GM21825 (cell line): ENCODE measurements at regions not wholly inside any gene's neighbourhood (a gene's known extent, or its start where the extent isn't known, plus 50 kb on each side); places are given as distances from the start of the nearest gene placed in this dataset.
"Not testable (repeated sequence)": the region's sequence is repeated elsewhere in the genome, so short reads cannot be mapped to it uniquely, and the experiment has no call there.

Experiments
- ATAC-seq: cut with Tn5 transposase; IDR thresholded peaks from one replicate; pipeline ENCODE4 v1.9.1; 2021; ENCODE audit warnings: mild to moderate bottlenecking, moderate library complexity; ENCODE audit not compliant: unreplicated experiment

DNA sequence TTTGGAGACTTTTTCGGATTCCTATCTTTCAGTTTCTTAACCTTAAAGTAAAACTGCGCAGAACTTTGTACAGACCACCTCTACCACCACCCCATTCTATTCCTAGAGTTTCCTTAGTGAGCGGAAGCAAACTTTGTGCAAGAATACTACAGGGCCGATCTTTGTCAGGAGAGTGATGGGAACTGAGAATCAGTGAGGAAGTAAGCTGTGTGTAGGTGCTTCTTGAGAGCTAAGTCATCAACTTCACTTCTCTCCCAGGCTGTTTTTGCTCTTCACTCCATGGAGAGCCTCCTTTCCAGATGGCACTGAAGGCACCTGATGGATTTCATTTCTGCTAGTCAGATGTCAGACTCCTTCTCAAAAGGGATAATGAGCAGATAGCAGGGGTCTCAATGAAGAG lies 127.3 kb downstream of the SPATA31D1 start:
- ATAC-seq: no peak

DNA sequence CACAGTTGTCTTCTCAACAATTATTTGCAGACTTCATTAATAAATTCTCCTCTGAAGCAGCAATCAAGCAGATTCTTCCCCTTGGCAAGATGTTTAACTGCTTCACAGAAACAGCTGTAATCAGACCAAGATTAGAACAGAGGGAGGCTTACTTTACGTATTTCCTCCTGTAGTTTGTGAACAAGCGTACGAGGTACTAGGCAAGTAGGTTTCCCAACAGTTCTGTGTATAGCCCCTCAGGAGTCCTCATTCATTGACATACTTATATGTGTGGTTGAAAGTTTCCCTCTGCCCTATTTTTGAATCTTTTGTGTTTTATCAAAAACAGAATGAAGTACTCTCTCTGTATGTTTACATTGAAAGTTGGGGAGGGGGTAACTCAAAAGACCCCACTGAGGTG lies 128.0 kb downstream of the SPATA31D1 start:
- ATAC-seq: no peak

DNA sequence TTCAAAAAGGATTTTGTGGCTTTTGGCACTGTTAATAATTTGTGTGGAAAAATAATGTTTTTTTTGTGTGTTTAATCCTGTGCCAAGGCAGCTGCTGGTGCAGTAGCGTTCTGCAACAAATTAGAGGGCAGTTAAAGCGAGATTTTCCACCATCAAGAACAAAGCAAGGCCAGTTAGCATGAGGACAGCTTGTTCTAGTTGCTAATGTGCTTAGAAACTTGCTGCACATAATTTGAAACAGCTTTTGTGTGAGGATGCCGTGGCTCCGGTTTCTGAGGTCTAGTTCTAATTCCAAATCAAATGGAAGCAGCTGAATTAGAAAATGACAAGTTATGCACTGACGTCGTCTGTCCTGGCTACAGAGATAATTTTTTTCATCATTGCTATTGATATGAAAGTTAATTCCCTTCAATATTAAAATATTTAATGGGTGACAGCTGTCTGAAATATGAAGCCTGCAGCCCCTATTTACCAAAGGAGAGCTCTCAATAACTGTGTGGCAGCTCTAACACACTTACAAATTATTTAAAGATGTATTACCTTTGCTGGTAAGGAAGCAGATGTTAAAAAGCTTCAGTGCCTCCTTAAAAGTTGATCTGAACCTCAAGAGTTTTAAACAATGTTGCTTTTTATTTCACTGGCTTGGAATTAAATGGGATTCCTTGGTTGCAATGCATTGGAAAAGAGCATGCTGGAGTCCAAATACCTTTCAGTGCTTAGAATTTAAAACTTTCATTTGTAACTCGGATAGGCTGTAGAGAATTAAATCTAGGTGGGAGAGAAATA lies 128.6 kb downstream of the SPATA31D1 start:
- ATAC-seq: no peak

DNA sequence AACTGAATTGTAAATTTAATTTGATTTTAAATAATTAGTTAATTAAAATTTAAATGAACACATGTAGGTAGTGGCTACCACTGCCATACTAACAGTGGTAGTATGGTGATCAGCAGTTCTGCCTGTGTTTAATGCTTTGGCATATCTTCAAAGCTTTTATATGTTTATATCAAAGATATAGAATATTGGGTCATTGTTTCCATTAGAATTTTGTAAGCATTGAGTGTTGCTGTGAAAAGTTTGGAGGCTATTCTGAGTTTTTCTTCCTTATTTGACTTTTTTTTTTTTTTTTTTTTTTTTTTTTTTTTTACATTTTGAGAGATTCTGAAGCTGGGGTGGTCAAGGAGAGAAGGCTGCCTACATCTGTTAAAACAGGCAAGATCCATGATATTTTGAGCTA lies 134.2 kb downstream of the SPATA31D1 start:
- ATAC-seq: no peak

DNA sequence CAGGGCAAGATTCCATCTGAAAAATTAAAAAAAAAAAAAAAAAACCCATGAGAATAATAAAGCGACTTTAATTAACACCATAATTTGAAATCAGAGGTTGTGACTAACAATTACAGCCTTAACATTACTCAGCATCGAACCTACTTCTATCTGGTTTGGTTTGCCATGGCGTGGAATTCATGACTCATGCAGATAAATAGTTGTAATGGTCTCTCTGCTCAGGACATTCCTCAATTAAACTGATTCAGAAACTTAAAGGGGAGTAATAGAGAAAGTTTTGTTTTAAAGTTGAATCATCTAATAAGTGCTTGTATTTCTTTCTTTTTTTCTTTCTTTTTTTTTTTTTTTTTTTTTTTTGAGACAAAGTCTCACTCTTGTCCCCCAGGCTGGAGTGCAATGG lies 135.5 kb downstream of the SPATA31D1 start:
- no peak for ATAC-seq

DNA sequence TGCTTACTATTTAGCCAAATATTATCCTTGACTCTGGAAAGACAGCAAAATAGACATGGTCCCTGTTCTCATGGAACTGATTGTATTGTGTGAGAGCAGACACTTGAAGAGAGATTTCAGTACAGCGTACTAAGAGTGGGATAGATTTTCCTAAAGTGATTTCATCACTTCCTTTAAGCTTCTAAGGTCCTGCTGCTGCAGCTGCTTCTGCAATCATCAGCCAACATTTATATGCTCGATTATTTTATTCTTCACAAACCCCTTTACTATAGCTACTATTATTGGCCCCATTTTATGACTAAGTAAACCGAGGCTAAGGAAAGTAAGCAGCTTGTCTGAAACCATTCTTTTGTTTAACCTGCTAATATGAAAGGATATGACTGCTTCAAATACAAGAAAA lies 137.7 kb downstream of the SPATA31D1 start:
- ATAC-seq: no peak

DNA sequence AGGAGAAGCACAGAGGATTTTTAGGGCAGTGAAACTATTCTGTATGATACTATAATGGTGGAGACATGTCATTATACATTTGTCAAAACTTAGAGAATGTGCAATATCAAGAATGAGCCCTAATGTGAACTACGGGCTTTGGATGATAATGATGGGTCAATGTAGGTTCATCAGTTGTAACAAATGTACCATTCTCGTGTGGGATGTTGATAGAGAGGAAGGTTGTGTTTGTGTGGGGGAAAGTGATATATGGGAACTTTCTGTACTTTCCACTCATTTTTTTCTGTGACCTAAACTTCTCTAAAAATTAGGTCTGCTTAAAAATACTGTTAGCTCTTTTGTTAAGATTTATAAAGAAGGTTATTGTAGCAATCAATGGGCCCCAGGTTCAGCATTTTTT lies 138.9 kb downstream of the SPATA31D1 start:
- ATAC-seq: no peak

DNA sequence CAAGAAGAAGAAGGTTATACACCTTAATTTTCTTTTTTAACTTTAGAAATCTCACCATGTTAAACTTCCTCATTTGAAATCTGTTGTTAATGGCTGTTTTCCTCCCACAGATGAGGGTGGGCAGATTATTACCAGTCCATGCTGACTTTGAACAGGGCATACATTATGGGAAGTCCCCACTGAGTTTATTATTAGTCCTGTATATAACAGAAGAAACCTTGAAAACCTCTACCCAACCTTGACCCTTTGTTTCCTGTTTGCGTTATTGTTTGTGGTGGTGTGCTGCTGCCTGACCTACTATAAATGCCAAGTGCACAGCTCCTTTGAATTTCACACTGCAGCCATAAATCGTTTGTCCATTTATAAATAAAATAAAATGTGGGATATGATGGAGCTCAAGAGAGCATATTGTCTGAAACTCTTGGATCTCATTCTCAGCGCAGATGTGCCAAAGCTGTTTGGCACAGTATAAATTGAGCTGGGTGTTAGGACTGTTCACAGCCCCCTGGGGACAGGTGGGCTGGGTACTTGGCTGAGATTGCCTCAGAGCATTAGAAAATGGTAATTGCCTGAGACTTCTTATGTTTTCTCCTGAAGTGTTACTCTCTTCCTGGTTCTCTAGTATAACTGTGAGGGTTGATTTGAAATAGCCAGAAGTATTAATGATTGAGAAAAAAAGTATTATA lies 139.6 kb downstream of the SPATA31D1 start:
- peak; percentile 93 for ATAC-seq

DNA sequence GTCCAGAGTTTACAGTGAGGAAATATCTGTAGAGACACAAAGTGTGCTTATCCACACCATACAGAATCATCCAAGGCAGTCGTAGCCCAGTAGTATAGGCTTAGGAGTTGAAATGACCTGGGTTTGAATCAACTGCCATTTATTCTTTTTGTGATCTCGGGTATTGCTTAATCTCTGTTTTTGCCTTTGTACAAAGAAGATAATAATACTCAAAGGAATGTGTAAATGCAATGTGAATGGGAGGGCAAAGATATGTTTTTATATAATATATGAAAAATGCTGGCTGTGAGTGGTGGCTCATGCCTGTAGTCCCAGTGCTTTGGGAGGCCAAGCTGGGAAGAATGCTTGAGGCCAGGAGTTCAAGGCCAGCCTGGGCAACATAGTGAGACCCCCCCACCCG lies 141.1 kb downstream of the SPATA31D1 start:
- ATAC-seq: no peak

DNA sequence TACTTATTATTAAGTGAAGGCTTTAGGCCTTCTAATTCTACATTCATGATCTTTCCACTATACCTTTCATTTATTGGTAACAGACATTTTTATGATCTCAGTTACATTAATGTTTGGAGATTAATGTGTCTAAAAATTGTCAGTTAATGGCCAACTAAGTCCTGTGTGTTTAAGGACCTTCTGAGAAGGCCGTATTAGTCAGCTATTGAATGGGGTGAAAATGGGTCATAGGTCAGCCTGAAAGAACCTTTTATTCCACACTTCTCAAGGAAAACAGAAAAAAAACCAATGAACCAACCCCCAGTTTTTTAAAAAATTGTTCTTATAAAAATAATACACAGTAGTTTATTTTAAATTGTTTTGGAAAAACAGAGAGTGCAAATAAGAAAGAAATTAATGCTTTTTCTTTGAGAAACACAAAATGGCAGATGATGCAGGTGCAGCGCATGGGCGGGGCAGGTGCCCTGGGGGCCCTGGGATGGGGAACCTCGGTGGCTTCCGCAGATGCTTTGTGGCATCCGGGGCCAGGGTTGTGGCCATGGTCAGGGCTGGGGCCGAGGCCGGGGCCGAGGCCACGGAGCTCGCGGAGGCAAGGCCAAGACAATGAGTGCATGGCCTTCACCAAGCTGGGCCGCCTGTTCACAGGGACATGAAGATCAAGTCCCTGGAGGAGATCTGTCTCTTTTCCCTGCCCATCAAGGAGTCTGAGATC lies 141.9 kb downstream of the SPATA31D1 start:
- ATAC-seq: no peak

DNA sequence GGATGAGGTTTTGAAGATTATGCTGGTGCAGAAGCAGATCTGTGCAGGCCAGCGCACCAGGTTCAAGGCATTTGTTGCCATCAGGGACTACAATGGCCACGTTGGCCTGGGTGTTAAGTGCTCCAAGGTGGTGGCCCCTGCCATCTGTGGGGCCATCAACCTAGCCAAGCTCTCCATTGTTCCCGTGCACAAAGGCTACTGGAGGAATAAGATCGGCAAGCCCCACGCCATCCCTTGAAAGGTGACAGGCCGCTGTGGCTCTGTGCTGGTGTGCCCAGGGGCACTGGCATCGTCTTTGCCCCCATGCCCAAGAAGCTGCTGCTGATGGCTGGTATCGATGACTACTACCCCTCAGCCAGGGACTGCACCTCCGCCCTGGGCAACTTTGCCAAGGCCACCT lies 142.5 kb downstream of the SPATA31D1 start:
- ATAC-seq: no peak

DNA sequence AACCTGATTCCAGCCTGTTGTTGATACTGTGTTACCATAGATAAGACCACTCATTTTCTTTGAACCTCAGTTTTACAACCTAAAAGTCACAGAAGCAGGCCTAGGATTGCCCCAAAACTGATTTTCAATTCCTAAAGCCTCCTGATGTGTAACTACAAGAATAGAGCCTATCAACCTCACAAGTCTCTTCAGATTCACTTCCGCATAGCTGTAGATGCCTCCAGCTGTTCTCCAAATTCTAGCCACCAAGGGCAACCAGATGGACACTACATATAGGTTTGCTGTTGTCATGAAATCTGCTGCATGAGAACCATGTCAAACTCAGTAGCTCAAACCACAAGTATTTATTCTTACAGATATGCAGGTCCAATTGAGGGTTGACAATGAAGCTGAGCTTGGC lies 143.5 kb downstream of the SPATA31D1 start:
- ATAC-seq: no peak

DNA sequence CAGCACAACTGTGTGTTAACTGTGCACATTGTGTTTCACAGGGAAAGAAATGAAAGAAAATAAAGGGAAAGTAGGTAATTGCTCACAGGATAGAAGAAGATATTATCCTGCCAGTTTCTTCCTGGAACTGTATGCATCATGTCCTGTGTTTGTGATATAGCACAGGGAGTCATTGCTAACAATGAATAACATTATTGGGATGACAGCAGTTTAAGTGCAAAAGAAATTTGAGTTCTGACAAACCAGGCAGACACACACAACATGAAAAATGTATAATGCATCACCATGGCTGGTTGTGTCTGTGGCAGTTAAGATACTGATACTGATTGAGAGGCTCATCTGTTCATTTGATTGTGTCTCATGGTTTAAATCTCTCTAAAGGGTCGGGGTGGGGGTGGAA lies 145.4 kb downstream of the SPATA31D1 start:
- no peak for ATAC-seq

DNA sequence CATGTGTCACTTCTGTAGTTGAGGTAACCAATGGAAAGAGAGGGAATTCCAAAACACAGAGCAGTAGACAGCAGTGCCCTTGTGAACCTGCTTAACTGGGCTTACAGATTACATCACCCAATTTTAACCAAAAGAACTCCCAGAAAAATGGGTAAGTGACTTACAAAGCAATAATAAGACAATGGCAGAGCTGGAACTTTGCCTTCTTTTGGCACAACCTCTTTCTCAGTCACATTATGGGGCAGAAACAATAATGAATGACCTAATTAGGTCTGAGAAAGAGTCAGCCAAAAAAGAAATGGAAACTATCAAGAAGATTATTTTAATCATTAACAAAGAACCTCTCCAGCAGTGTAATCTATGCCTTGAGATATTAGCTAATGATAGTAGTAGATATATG lies 146.5 kb downstream of the SPATA31D1 start:
- ATAC-seq: no peak

DNA sequence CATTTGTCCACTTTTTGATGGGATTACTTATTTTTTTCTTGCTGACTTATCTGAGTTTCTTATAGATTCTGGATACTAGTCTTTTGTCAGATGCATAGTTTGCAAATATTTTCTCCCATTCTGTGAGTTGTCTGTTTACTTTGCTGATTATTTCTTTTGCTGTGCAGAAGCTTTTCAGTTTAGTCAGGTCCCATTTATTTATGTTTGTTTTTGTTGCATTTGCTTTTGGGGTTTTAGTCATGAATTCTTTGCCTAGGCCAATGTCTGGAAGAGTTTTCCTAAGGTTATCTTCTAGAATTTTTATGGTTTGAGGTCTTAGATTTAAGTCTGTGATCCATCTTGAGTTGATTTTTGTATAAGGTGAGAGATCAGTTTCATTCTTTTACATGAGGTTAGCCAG lies 149.5 kb downstream of the SPATA31D1 start:
- ATAC-seq: not testable (repeated sequence)

DNA sequence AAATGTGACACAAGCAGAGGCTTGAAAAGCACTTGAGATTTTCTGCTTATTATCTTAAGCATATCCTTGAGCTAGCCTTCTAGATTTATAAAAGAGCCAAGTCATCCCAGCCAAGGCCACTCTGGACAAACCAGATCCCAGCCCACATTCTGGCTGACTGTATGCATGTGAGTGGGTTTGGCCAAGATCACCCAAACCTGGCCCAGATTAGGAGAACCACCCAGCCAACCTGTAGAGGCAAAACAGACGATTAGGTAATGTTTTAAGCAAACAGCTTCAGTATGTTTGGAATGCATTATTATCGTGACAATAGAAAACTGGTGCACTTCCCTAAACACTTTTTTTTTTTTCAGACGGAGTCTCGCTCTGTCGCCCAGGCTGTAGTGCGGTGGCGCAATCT lies 151.9 kb downstream of the SPATA31D1 start:
- ATAC-seq: no peak

DNA sequence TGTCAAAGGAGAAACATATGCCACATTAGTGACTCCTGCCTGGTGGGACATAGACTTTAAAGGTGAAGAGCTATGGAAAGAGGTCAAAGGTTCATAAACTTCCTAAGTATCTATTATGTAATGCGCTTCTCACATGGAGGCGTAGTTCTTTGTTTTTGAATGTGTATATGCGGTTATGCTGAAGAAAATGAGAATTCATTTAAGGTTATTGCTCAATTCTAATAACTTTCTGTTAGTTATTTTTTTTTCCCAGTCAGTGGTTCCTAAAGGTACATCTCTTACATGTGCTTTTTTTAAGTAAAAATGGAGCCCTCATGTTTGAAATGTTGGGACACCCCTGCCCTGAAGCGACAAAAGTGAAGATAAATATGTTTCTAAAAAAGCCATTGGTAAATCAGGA lies 156.2 kb downstream of the SPATA31D1 start:
- ATAC-seq: no peak

DNA sequence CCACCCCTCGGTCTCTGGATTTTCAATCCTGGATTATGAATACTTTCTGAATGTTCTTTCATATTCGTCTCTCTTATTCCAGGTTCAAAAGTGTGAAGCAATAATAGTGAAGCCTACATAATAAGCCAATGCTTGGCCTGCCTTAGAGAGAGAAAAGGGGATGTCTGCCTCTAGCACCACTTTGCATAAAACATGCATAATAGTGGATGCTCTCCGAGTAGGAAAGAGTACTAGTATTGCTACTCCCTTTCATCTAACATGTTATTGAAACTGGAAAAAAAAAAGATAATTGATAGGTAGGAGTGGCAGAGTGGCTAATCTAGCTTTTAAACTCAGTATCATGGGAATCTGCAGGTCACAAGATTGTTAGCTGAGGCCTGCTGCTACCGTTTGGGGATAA lies 158.1 kb downstream of the SPATA31D1 start:
- no peak for ATAC-seq

DNA sequence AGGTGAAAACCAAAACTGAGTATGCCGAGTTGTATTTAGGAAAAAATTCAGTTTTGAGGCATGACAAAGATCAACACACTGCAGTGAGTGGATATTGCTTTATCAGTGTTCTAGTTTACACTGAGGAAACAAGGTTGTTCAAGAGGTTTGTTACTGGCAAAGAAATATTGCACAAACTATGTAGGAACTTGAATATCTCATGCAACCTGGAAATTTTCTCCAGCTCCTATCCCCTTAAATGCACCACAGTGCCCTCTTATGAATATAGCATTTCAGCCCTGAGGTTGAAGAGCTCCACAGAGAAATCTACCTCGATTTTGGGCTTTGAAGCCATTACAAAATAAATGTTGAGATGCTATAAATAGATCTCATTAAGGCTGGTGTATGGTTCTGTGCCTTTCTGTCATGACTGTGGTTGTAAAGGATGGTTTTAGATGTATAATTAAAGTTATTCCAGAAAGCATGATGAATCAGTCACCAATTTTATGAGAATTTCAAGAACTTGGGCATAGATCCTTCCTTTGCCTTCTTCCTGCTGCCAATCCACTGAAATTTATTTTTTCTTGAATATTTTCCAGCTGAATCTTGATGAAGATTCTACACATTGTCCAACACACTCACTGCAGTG lies 159.3 kb downstream of the SPATA31D1 start:
- no peak for ATAC-seq

DNA sequence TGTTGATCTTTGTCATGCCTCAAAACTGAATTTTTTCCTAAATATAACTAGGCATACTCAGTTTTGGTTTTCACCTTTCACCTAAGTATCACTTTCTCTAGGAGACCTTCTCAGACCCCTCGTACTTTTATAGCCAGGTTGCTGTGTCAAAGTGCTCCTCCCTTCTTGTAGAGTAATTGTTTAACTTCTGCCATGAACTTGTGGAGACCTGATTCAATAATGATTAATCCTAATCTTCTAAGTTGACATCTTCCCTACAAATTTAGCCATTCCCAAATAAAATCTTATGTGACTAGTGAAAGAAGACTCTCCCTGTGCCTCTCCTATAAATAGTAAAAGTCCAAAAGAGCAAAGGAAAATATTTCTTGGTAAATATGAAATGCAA lies 159.8 kb downstream of the SPATA31D1 start:
- ATAC-seq: no peak

DNA sequence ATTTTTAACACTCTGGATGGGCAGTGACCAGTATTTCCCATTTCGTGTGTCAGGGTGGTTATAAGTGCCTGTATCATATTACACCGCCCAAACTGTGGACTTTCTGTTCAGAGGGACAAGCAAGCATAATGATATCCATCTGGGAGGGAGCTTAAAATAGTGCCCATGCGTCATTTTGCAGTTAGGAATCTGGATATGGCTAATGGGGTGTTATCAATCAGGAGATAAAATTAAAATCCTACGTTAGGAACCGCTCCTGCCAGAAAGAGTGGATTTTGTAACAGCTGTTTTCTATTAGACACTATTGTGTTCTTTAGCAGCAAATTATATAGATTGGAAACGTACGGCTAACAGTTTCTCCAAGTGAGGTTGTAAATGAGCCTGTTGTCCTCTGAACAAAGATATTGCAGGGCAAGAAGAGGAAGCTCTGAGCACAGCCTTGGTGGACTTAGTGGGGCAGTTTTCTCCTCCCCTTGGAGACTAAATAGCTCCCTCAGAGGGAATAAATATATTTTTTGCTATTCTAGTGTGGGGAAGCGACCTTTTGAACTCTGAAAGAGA lies 160.4 kb downstream of the SPATA31D1 start:
- no peak for ATAC-seq
